Astrocyte (in vitro differentiated cells and primary cell): ENCODE measurements at regions not wholly inside any gene's neighbourhood (a gene's known extent, or its start where the extent isn't known, plus 50 kb on each side); places are given as distances from the start of the nearest gene placed in this dataset.

ENCODE experiments used
- DNase-seq: peaks from one replicate; pipeline ENCODE4 v3.0.0-alpha.2; 2010; ENCODE audit warnings: low read depth
- FAIRE-seq: peaks from 2 replicates; lab custom pipeline; 2011; peaks lifted over from hg19 to GRCh38; lab: Jason Lieb, UNC
- H2AFZ ChIP-seq: 2 replicates; pipeline ENCODE4 v1.6.0; 2012; ENCODE audit warnings: low read depth, low read length, inconsistent platforms
- H3K27ac ChIP-seq: 2 replicates; pipeline ENCODE4 v1.5.1; 2011; ENCODE audit warnings: low read depth, low read length, inconsistent platforms
- H3K27me3 ChIP-seq: 2 replicates; pipeline ENCODE4 v1.6.0; 2011; ENCODE audit warnings: low read length, inconsistent platforms; ENCODE audit not compliant: insufficient read depth
- H3K36me3 ChIP-seq: 2 replicates; pipeline ENCODE4 v1.5.1; 2011; ENCODE audit warnings: low read length, inconsistent platforms; ENCODE audit not compliant: insufficient read depth
- H3K4me1 ChIP-seq: 2 replicates; pipeline ENCODE4 v1.5.1; 2011; ENCODE audit warnings: low read length, inconsistent platforms; ENCODE audit not compliant: insufficient read depth
- H3K4me2 ChIP-seq: 2 replicates; pipeline ENCODE4 v1.6.0; 2012; ENCODE audit warnings: low read length, inconsistent platforms
- H3K4me3 ChIP-seq: 2 replicates; pipeline ENCODE4 v1.5.1; 2011; ENCODE audit warnings: low read depth, mild to moderate bottlenecking, low read length, inconsistent platforms; ENCODE audit not compliant: insufficient read depth
- H3K79me2 ChIP-seq: 2 replicates; pipeline ENCODE4 v1.6.0; 2012; ENCODE audit warnings: mild to moderate bottlenecking, low read length, inconsistent platforms; ENCODE audit not compliant: insufficient read depth
- H3K9ac ChIP-seq: 2 replicates; pipeline ENCODE4 v1.6.0; 2012; ENCODE audit warnings: mild to moderate bottlenecking, low read length, inconsistent platforms
- H3K9me3 ChIP-seq: 2 replicates; pipeline ENCODE4 v1.5.1; 2012; ENCODE audit warnings: low read depth, mild to moderate bottlenecking, low read length, inconsistent platforms; ENCODE audit not compliant: insufficient read depth
- H4K20me1 ChIP-seq: 2 replicates; pipeline ENCODE4 v1.6.0; 2012; ENCODE audit warnings: low read length, inconsistent platforms; ENCODE audit not compliant: insufficient read depth
- H3K27ac Mint-ChIP-seq: one replicate; pipeline ENCODE4 v1.8.0; 2021; ENCODE audit warnings: mild to moderate bottlenecking, mixed read lengths; ENCODE audit not compliant: unreplicated experiment
- H3K27me3 Mint-ChIP-seq: one replicate; pipeline ENCODE4 v1.8.0; 2021; ENCODE audit warnings: low read depth, mixed read lengths; ENCODE audit not compliant: unreplicated experiment
- H3K36me3 Mint-ChIP-seq: one replicate; pipeline ENCODE4 v1.8.0; 2021; ENCODE audit warnings: low read depth, mixed read lengths; ENCODE audit not compliant: unreplicated experiment
- H3K4me1 Mint-ChIP-seq: one replicate; pipeline ENCODE4 v1.8.0; 2021; ENCODE audit warnings: low read depth, mixed read lengths; ENCODE audit not compliant: unreplicated experiment
- H3K4me3 Mint-ChIP-seq: one replicate; pipeline ENCODE4 v1.8.0; 2021; ENCODE audit warnings: mild to moderate bottlenecking, moderate library complexity, mixed read lengths; ENCODE audit not compliant: unreplicated experiment
- H3K9me3 Mint-ChIP-seq: one replicate; pipeline ENCODE4 v1.8.0; 2021; ENCODE audit warnings: mild to moderate bottlenecking, mixed read lengths; ENCODE audit not compliant: unreplicated experiment
- CTCF ChIP-seq: IDR thresholded peaks from 2 replicates; pipeline ENCODE4 v1.5.1; 2011; ENCODE audit warnings: low read depth, mild to moderate bottlenecking, inconsistent platforms, low read length, moderate library complexity; ENCODE audit not compliant: insufficient read depth
- EZH2 ChIP-seq: IDR thresholded peaks from 2 replicates; pipeline ENCODE4 v1.6.1; 2012; ENCODE audit warnings: mild to moderate bottlenecking, low read length, inconsistent platforms; ENCODE audit not compliant: insufficient read depth

GRCh38 chr12:74963867-74964331 lies 245.7 kb downstream of the KCNC2 start:
- FAIRE-seq (no peak), DNase-seq (no peak)
- no peaks in the 10 kb centered on the region for H3K9me3 ChIP-seq
- no peaks in the 10 kb centered on the region for H3K36me3 ChIP-seq
- TF ChIP-seq CTCF (no peak), EZH2 (no peak)
- no peak overlapping the region for H3K4me3 Mint-ChIP-seq
- H3K79me2 ChIP-seq: no peaks in the 10 kb centered on the region
- H3K36me3 Mint-ChIP-seq: no peaks in the 10 kb centered on the region
- no peak overlapping the region for H3K4me2 ChIP-seq
- H4K20me1 ChIP-seq: no peaks in the 10 kb centered on the region
- no peaks in the 10 kb centered on the region for H3K4me1 ChIP-seq
- no peaks in the 10 kb centered on the region for H3K27me3 Mint-ChIP-seq
- H3K9me3 Mint-ChIP-seq: no peaks in the 10 kb centered on the region
- H3K9ac ChIP-seq: no peak overlapping the region
- no peaks in the 10 kb centered on the region for H3K27me3 ChIP-seq
- no peaks in the 10 kb centered on the region for H3K4me1 Mint-ChIP-seq
- no peak overlapping the region for H3K27ac Mint-ChIP-seq
- no peak overlapping the region for H2AFZ ChIP-seq
- H3K27ac ChIP-seq: no peak overlapping the region
- H3K4me3 ChIP-seq: no peak overlapping the region

GRCh38 chr12:74964390-74964789 lies 245.2 kb downstream of the KCNC2 start:
- Histone ChIP-seq H3K9ac (no peak overlapping the region), H3K36me3 (no peaks in the 10 kb centered on the region), H2AFZ (no peak overlapping the region), H4K20me1 (no peaks in the 10 kb centered on the region), H3K27ac (no peak overlapping the region), H3K27me3 (no peaks in the 10 kb centered on the region), H3K4me2 (no peak overlapping the region), H3K4me1 (no peaks in the 10 kb centered on the region), H3K4me3 (no peak overlapping the region), H3K79me2 (no peaks in the 10 kb centered on the region), H3K9me3 (no peaks in the 10 kb centered on the region)
- FAIRE-seq: no peak
- H3K36me3 Mint-ChIP-seq: no peaks in the 10 kb centered on the region
- H3K4me1 Mint-ChIP-seq: no peaks in the 10 kb centered on the region
- H3K9me3 Mint-ChIP-seq: no peaks in the 10 kb centered on the region
- H3K27ac Mint-ChIP-seq: no peak overlapping the region
- no peaks in the 10 kb centered on the region for H3K27me3 Mint-ChIP-seq
- no peak for DNase-seq
- no peak overlapping the region for H3K4me3 Mint-ChIP-seq
- TF ChIP-seq CTCF: no peak

GRCh38 chr12:74971201-74971600 lies 238.4 kb downstream of the KCNC2 start:
- Histone ChIP-seq H3K27me3 (no peaks in the 10 kb centered on the region), H3K4me1 (no peaks in the 10 kb centered on the region), H3K79me2 (no peaks in the 10 kb centered on the region), H3K4me2 (no peak overlapping the region), H4K20me1 (no peaks in the 10 kb centered on the region), H3K36me3 (no peaks in the 10 kb centered on the region), H3K9ac (no peak overlapping the region), H3K9me3 (no peaks in the 10 kb centered on the region), H3K4me3 (no peak overlapping the region), H3K27ac (no peak overlapping the region), H2AFZ (no peak overlapping the region)
- FAIRE-seq (no peak), DNase-seq (no peak)
- no peak overlapping the region for H3K27ac Mint-ChIP-seq
- no peaks in the 10 kb centered on the region for H3K36me3 Mint-ChIP-seq
- H3K4me3 Mint-ChIP-seq: no peak overlapping the region
- H3K27me3 Mint-ChIP-seq: no peaks in the 10 kb centered on the region
- H3K4me1 Mint-ChIP-seq: no peaks in the 10 kb centered on the region
- no peak for TF ChIP-seq CTCF
- TF ChIP-seq EZH2: no peak
- no peaks in the 10 kb centered on the region for H3K9me3 Mint-ChIP-seq
